Liver (tissue), 8 donors: ENCODE measurements at regions not wholly inside any gene's neighbourhood (a gene's known extent, or its start where the extent isn't known, plus 50 kb on each side); places are given as distances from the start of the nearest gene placed in this dataset.

Source experiments
- DNase-seq: peaks from one replicate; pipeline ENCODE4 v3.0.0-alpha.2; 2017; ENCODE audit warnings: low spot score
- H3K27ac ChIP-seq, 2 donors: one replicate each; pipeline ENCODE4 v1.7.0; 2013; ENCODE audit warnings: inconsistent platforms in 2 of 2, low read length in 2 of 2, control low read depth in 1 of 2, low read depth in 1 of 2, mild to moderate bottlenecking in 1 of 2
- H3K27me3 ChIP-seq, 4 donors: one replicate each; pipeline versions ENCODE4 v1.6.1 to v1.7.0; 2013; ENCODE audit warnings: low read length in 3 of 4, inconsistent platforms in 1 of 4, mild to moderate bottlenecking in 1 of 4, moderate library complexity in 1 of 4; ENCODE audit not compliant: control insufficient read depth in 4 of 4, insufficient read depth in 4 of 4
- H3K36me3 ChIP-seq, 4 donors: one replicate each; pipeline versions ENCODE4 v1.6.1 to v1.7.0; 2013; ENCODE audit warnings: low read length in 3 of 4, mild to moderate bottlenecking in 3 of 4, low read depth in 1 of 4, moderate library complexity in 1 of 4; ENCODE audit not compliant: control insufficient read depth in 4 of 4, insufficient read depth in 3 of 4
- H3K4me1 ChIP-seq, 4 donors: one replicate each; pipeline versions ENCODE4 v1.6.1 to v1.7.0; 2013; ENCODE audit warnings: low read length in 3 of 4, mild to moderate bottlenecking in 3 of 4, moderate library complexity in 1 of 4; ENCODE audit not compliant: control insufficient read depth in 4 of 4, insufficient read depth in 4 of 4
- H3K4me3 ChIP-seq, 3 donors: one replicate each; pipeline versions ENCODE4 v1.6.1 to v1.7.0; 2013; ENCODE audit warnings: low read length in 3 of 3, control low read depth in 1 of 3, low read depth in 1 of 3, mild to moderate bottlenecking in 1 of 3
- H3K9ac ChIP-seq, 2 donors: one replicate each; pipeline ENCODE4 v1.7.0; 2013; ENCODE audit warnings: low read length in 2 of 2, mild to moderate bottlenecking in 2 of 2, moderate library complexity in 2 of 2, control low read depth in 1 of 2, low read depth in 1 of 2
- H3K9me3 ChIP-seq, 4 donors: one replicate each; pipeline versions ENCODE4 v1.6.1 to v1.7.0; 2013; ENCODE audit warnings: low read length in 3 of 4; ENCODE audit not compliant: control insufficient read depth in 4 of 4
- ATF3 ChIP-seq: IDR thresholded peaks from 2 replicates; pipeline ENCODE4 v1.6.1; 2016; ENCODE audit warnings: antibody characterized with exemption
- CTCF ChIP-seq: fragments of 150-350 bp; IDR thresholded peaks from 2 replicates; pipeline ENCODE4 v1.5.1; 2017; ENCODE audit warnings: improper control_type of control experiment, low read depth, low read length; ENCODE audit not compliant: missing input control
- EGR1 ChIP-seq, 2 donors: IDR thresholded peaks; 2 replicates each; pipeline ENCODE4 v1.6.1; 2016 to 2018; ENCODE audit warnings: antibody characterized with exemption in 2 of 2, low read depth in 2 of 2
- FOXA1 ChIP-seq: IDR thresholded peaks from 2 replicates; pipeline ENCODE4 v1.6.1; 2016; ENCODE audit warnings: antibody characterized with exemption
- FOXA2 ChIP-seq: IDR thresholded peaks from 2 replicates; pipeline ENCODE4 v1.6.1; 2016; ENCODE audit warnings: antibody characterized with exemption
- GABPA ChIP-seq, 2 donors: IDR thresholded peaks in 1 of 2; conservative IDR thresholded peaks in 1 of 2; 2 replicates each; pipeline ENCODE4 v1.6.1; 2016; ENCODE audit warnings: antibody characterized with exemption in 2 of 2, mild to moderate bottlenecking in 1 of 2, moderate library complexity in 1 of 2
- HNF4A ChIP-seq, 2 donors: conservative IDR thresholded peaks; 2 replicates each; pipeline ENCODE4 v1.6.1; 2016; ENCODE audit warnings: antibody characterized with exemption in 2 of 2, mild to moderate bottlenecking in 2 of 2
- HNF4G ChIP-seq: IDR thresholded peaks from 2 replicates; pipeline ENCODE4 v1.6.1; 2016; ENCODE audit warnings: antibody characterized with exemption
- JUND ChIP-seq, 2 donors: IDR thresholded peaks; 2 replicates each; pipeline ENCODE4 v1.6.1; 2016; ENCODE audit warnings: antibody characterized with exemption in 2 of 2
- MAX ChIP-seq: IDR thresholded peaks from 2 replicates; pipeline ENCODE4 v1.6.1; 2016; ENCODE audit warnings: antibody characterized with exemption
- NR2F2 ChIP-seq: IDR thresholded peaks from 2 replicates; pipeline ENCODE4 v1.6.1; 2016; ENCODE audit warnings: antibody characterized with exemption
- RAD21 ChIP-seq, 2 donors: IDR thresholded peaks; 2 replicates each; pipeline ENCODE4 v1.6.1; 2016; ENCODE audit warnings: antibody characterized with exemption in 2 of 2, mild to moderate bottlenecking in 2 of 2
- REST ChIP-seq: IDR thresholded peaks from 2 replicates; pipeline ENCODE4 v1.6.1; 2016; ENCODE audit warnings: antibody characterized with exemption, mild to moderate bottlenecking
- RXRA ChIP-seq, 2 donors: IDR thresholded peaks; 2 replicates each; pipeline ENCODE4 v1.6.1; 2017 to 2018; ENCODE audit warnings: antibody characterized with exemption in 2 of 2, mild to moderate bottlenecking in 1 of 2
- SP1 ChIP-seq: IDR thresholded peaks from 2 replicates; pipeline ENCODE4 v1.6.1; 2018; ENCODE audit warnings: antibody characterized with exemption, mild to moderate bottlenecking
- TAF1 ChIP-seq: conservative IDR thresholded peaks from 2 replicates; pipeline ENCODE4 v1.6.1; 2016; ENCODE audit warnings: antibody characterized with exemption, mild to moderate bottlenecking
- YY1 ChIP-seq: IDR thresholded peaks from 2 replicates; pipeline ENCODE4 v1.6.1; 2016; ENCODE audit warnings: antibody characterized with exemption, mild to moderate bottlenecking
- ZBTB33 ChIP-seq: IDR thresholded peaks from 2 replicates; pipeline ENCODE4 v1.6.1; 2016; ENCODE audit warnings: antibody characterized with exemption
- WGBS: extraction: QIAGEN DNeasy Blood & Tissue Kit; methylation state at CpG from one replicate; pipeline ENCODE4 v1.1.7; 2013; 5-methylcytosine and 5-hydroxymethylcytosine counted together
- donor health status: healthy.
- donor health status: healthy.
- donor health status: healthy.
- donor health status: healthy.
- donor health status: healthy.

- H3K9ac ChIP-seq, result no peak overlapping the region
- no peaks in the 10 kb centered on the region for H3K27me3 ChIP-seq
- TF ChIP-seq FOXA2 (no peak), CTCF (no peak), RAD21 (IDR thresholded peaks at IDR 0.05) (no peak), HNF4G (no peak), ATF3 (no peak), RXRA (IDR thresholded peaks at IDR 0.05) (no peak), TAF1 (no peak), MAX (no peak), REST (no peak), YY1 (no peak), JUND (IDR thresholded peaks at IDR 0.05) (no peak), SP1 (no peak), GABPA (IDR thresholded peaks at IDR 0.05 in 1 of 2, conservative IDR thresholded peaks at IDR 0.05 in 1 of 2) (no peak), HNF4A (conservative IDR thresholded peaks at IDR 0.05) (no peak), ZBTB33 (no peak), NR2F2 (no peak)
- H3K36me3 ChIP-seq, result no peaks in the 10 kb centered on the region
- no peaks in the 10 kb centered on the region for H3K4me1 ChIP-seq
- no peaks in the 10 kb centered on the region for H3K9me3 ChIP-seq
- DNase-seq, result no peak
- H3K4me3 ChIP-seq, result no peak overlapping the region
- no peak overlapping the region for H3K27ac ChIP-seq
- 34% methylated on average over 2 of the region's 2 CpGs for WGBS
Observed at GRCh38 chr21:19141511-19141910, 737.9 kb upstream of the TMPRSS15 start.

- Histone ChIP-seq H3K4me3 (no peak overlapping the region), H3K9me3 (no peaks in the 10 kb centered on the region), H3K4me1 (no peaks in the 10 kb centered on the region), H3K27ac (no peak overlapping the region), H3K9ac (no peak overlapping the region), H3K36me3 (no peaks in the 10 kb centered on the region), H3K27me3 (no peaks in the 10 kb centered on the region)
- DNase-seq, result no peak
- WGBS, result 73% methylated on average over 4 of the region's 4 CpGs
- TF ChIP-seq FOXA2, result no peak
- TF ChIP-seq YY1, result no peak
- TF ChIP-seq GABPA (IDR thresholded peaks at IDR 0.05 in 1 of 2, conservative IDR thresholded peaks at IDR 0.05 in 1 of 2), result no peak
- no peak for TF ChIP-seq HNF4A (conservative IDR thresholded peaks at IDR 0.05)
- TF ChIP-seq SP1, result no peak
- no peak for TF ChIP-seq EGR1 (IDR thresholded peaks at IDR 0.05; ENCODE audit: low read depth in 2 of 2)
- TF ChIP-seq MAX, result no peak
- no peak for TF ChIP-seq FOXA1
- no peak for TF ChIP-seq ZBTB33
- TF ChIP-seq RXRA (IDR thresholded peaks at IDR 0.05), result no peak
- TF ChIP-seq ATF3, result no peak
- no peak for TF ChIP-seq NR2F2
- TF ChIP-seq RAD21 (IDR thresholded peaks at IDR 0.05), result no peak
- TF ChIP-seq HNF4G, result no peak
- no peak for TF ChIP-seq TAF1
- TF ChIP-seq JUND (IDR thresholded peaks at IDR 0.05), result no peak
Observed at GRCh38 chr21:19145682-19146293, 742.2 kb upstream of the TMPRSS15 start.
